ENCODE measurements at regions not wholly inside any gene's neighbourhood (a gene's known extent, or its start where the extent isn't known, plus 50 kb on each side); places are given as distances from the start of the nearest gene placed in this dataset.

GRCh38 chr21:20330652-20331051 is 667.6 kb upstream of the NCAM2 start:
- H3K9me3 ChIP-seq, result peaks cover 0 to 12% of the 10 kb centered on the region in 2 donors
- no peak for TF ChIP-seq CTCF (IDR thresholded peaks at IDR 0.05)
- no peak overlapping the region for H3K4me3 ChIP-seq
- H3K27me3 ChIP-seq, result no peaks in the 10 kb centered on the region
- DNase-seq (no peak), ATAC-seq (no peak)
- no peaks in the 10 kb centered on the region for H3K4me1 ChIP-seq
- intact Hi-C loops (cut with DNase I), result no loop called here
- no peak overlapping the region for H3K27ac ChIP-seq
- H3K36me3 ChIP-seq, result no peaks in the 10 kb centered on the region

- Histone ChIP-seq H3K4me3 (no peak overlapping the region), H3K9me3 (peaks cover 0 to 12% of the 10 kb centered on the region in 2 donors), H3K27me3 (no peaks in the 10 kb centered on the region), H3K36me3 (no peaks in the 10 kb centered on the region), H3K27ac (no peak overlapping the region), H3K4me1 (no peaks in the 10 kb centered on the region)
- no peak for DNase-seq
- intact Hi-C loops (cut with DNase I), result no loop called here
- TF ChIP-seq CTCF (IDR thresholded peaks at IDR 0.05), result no peak
- ATAC-seq, result no peak
Observed at GRCh38 chr21:20334585-20334984, 663.6 kb upstream of the NCAM2 start.

GRCh38 chr21:20341431-20341830 is 656.8 kb upstream of the NCAM2 start:
- no peak for TF ChIP-seq CTCF (IDR thresholded peaks at IDR 0.05)
- ATAC-seq (no peak), DNase-seq (no peak)
- intact Hi-C loops (cut with DNase I), result no loop called here
- H3K9me3 ChIP-seq, result peaks cover 0 to 2% of the 10 kb centered on the region in 2 donors
- no peaks in the 10 kb centered on the region for H3K36me3 ChIP-seq
- H3K4me3 ChIP-seq, result no peak overlapping the region
- H3K4me1 ChIP-seq, result no peaks in the 10 kb centered on the region
- H3K27me3 ChIP-seq, result no peaks in the 10 kb centered on the region
- no peak overlapping the region for H3K27ac ChIP-seq

- no peak for ATAC-seq
- H3K4me3 ChIP-seq, result no peak overlapping the region
- no peaks in the 10 kb centered on the region for H3K4me1 ChIP-seq
- no peaks in the 10 kb centered on the region for H3K27me3 ChIP-seq
- no peak overlapping the region for H3K27ac ChIP-seq
- peaks cover 0 to 2% of the 10 kb centered on the region in 2 donors for H3K9me3 ChIP-seq
- DNase-seq, result no peak
- no peaks in the 10 kb centered on the region for H3K36me3 ChIP-seq
- intact Hi-C loops (cut with DNase I), result no loop called here
- no peak for TF ChIP-seq CTCF (IDR thresholded peaks at IDR 0.05)
Observed at GRCh38 chr21:20343186-20343585, 655.0 kb upstream of the NCAM2 start.

- Histone ChIP-seq H3K4me1 (no peaks in the 10 kb centered on the region), H3K36me3 (no peaks in the 10 kb centered on the region), H3K27me3 (no peaks in the 10 kb centered on the region), H3K4me3 (no peak overlapping the region), H3K9me3 (peaks cover 0 to 4% of the 10 kb centered on the region in 2 donors), H3K27ac (no peak overlapping the region)
- no peak for TF ChIP-seq CTCF (IDR thresholded peaks at IDR 0.05)
- intact Hi-C loops (cut with DNase I), result no loop called here
- DNase-seq (no peak), ATAC-seq (no peak)
Observed at GRCh38 chr21:20351138-20351537, 647.1 kb upstream of the NCAM2 start.

All from left lung (tissue), 4 donors.